HG03520 (cell line): ENCODE measurements at regions not wholly inside any gene's neighbourhood (a gene's known extent, or its start where the extent isn't known, plus 50 kb on each side); places are given as distances from the start of the nearest gene placed in this dataset.
"Not testable (repeated sequence)": the region's sequence is repeated elsewhere in the genome, so short reads cannot be mapped to it uniquely, and the experiment has no call there.

Experiments
- ATAC-seq: cut with Tn5 transposase; IDR thresholded peaks from one replicate; pipeline ENCODE4 v1.9.1; 2021; ENCODE audit warnings: mild to moderate bottlenecking, moderate library complexity; ENCODE audit not compliant: unreplicated experiment

DNA sequence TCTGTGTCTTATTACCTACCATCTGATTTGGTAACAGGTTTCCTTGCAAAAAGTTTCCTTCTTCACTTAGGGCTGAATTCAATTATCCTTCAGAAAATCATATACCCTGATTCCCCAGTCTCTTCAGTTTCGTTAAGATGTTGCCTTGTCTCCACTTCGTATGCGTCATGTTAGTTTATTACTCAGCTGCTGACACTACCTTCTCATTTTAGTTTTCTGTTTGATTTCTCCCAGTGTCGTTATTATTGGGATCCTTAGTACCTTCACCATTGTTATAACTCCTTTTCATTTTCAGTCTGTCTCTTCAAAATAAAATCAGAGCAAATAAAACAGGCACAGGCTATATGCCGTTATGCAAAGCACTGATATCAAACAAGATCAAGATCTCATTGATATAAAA lies 87.5 kb upstream of the RBPJ start:
- no peak for ATAC-seq

DNA sequence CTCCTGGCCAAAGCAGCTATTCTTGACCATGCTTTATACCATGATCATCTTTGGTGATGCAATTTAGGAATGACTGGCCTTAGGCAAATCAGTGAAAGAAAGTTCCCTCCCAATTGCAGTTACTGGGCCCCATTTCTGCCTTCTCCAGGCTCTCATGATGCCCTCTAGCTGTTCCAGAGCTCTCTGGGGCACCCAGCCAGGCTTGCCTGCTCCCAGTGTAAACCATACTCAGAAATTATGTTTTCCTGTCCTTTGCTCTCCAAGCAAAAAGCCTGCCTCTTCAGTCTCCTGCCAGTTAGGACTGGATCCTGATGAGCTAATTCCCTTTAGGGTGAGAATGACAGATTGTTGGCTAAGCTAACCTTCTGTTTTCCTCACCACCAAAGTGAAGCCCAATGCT lies 85.3 kb upstream of the RBPJ start:
- ATAC-seq = no peak

DNA sequence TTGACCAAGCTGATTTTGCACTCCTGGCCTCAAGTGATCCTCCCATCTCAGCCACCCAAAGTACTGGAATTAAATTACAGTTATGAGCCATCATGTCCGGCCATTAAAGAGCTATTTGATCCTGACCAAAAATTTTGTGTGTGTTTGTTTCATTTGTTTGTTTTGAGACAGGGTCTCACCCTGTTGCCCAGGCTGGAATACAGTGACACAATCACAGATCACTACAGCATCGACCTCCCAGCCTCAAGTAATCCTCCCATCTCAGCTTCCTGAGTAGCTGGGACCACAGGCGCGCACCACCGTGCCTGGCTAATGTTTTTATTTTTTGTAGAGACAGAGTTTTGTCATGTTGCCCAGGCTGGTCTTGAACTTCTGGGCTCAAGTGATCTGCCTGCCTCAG lies 82.9 kb upstream of the RBPJ start:
- ATAC-seq = no peak

DNA sequence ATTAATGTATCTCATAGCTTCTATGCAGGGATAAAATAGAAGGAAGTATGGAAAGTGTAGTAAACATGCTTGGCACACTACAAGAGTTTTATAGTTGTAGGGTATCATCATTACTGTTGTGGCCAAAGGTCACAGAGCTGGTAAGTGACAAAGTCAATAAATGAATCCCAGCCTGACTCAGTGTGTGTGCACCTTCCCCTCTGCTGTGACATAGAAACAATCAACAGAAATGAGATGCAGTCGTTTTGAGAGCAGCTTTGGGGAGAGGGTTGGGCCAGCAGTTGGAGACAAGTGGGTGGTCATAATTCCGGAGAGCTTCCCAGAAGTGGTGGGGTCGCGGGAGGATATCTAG lies 82.4 kb upstream of the RBPJ start:
- no peak for ATAC-seq

DNA sequence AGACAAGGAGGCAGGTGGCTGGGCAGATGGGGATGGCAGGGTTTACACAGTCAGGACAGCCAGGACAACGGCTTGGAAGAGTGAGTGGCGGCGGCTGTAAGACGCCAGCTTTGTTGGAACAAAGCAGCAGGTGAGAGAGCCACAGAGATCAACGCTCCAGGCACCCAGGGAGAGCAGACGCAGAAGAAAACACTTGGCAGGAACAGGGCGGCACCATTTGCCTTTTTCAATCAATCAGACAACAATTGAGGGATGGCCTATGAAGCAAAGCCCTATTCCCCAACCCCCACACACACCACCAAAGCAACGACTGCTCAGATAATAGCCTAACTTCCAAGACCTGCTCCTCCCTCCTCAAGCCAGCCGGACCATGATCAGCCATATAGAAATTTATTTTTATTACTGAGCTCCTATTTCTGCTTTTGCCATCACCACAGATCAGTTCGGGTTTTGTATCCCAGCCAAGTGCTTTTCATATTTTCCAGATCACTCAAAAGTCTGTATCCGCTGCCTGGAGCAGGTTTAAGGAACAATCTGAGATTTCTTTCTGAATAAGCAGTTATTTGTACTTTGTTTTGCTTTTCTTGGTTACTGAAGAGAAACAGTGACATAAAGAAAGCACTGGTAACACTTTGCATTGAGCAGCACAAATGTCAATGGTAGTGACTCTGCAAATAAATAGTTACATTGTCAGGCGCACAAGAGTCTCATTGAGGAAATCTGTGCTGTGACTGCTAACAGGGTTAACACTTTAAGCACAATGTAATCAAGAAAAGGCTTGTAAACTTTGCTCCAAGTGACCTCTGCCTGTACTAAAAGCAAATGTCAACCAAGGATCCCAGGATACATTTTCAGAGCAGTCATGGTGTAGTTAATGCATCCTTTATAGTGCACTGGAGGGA lies 81.8 kb upstream of the RBPJ start:
- no peak for ATAC-seq

DNA sequence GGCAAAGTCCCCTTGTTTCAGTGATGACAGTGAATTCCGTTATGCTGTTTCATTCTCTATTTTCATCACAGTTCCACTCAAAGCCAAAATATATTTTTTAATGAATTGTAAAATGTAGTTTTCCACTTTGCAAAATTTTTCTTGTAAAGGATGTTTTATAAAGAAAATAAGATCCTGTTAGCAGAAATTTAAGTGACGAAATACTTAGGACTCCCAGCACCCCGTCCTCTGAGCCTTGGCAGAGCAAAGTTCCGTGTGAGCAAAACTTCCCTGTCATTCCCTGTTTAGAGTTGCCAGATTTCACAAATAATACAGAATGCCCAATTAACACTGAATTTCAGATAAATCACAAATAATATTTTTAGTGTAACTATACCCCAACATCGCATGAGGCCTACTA lies 81.0 kb upstream of the RBPJ start:
- no peak for ATAC-seq

DNA sequence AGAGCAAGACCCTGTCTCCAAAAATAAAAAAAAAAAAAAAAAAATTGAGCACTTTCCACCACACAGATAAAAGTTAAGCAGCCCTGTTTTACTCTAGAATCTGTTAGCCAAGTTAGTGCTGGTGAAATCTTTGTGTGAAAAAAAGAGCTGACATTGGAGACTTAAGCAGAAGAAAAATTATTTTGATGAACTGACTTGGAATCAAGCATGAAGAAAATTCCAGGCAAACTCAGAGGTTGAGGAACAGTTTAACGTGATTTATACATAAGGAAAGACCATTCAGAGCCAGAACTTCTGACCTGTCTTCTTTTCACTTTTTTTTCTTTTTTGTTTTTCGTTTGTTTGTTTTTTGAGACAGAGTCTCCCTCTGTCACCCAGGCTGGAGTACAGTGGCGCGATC lies 79.6 kb upstream of the RBPJ start:
- ATAC-seq = no peak

DNA sequence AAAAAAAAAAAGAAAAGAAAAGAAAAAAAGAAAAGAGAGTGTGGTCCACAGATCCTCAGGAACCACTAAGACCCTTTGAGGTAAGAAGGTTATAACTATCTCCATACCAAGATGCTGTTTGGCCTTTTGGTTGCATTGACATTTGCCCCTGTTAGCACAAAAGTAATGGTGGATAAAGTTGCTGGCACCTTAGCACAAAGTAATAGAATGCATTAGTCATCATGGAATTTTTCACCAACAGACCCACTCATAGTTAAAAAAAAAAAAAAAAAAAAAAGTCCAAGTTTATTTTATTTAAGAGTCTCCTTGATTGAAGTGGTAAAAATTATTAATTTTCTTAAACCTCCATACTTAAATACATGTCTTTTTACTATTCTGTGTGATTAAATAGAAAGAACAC lies 78.4 kb upstream of the RBPJ start:
- ATAC-seq = no peak

DNA sequence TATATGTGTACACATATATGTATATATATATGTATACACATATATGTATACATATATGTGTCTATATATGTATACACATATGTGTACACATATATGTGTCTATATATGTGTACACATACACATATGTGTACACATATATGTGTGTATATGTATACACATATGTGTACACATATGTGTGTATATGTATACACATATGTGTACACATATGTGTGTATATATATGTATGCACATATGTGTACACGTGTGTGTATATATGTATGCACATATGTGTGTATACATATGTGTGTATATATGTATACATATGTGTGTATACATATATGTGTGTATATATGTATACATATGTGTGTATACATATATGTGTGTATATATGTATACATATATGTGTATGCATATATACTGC lies 76.7 kb upstream of the RBPJ start:
- not testable (repeated sequence) for ATAC-seq

DNA sequence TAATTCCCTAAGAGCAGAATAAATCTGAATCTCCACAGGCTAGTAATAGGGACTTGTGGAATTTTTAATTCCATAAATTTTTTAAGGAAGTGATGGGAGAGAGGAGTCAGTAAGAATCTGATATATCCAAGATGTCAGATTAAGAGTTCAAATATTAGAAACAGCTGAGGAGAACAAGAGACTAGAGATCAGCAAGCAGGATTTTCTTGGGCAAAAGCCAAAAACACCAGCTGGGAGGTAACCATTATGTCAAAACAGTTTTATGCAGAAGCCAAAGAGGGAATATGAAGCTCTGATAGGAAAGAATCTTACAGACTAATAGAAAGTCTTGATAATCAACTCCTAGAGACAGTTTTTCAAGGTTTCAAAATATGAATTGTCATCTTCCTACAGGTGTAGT lies 72.2 kb upstream of the RBPJ start:
- ATAC-seq = no peak

DNA sequence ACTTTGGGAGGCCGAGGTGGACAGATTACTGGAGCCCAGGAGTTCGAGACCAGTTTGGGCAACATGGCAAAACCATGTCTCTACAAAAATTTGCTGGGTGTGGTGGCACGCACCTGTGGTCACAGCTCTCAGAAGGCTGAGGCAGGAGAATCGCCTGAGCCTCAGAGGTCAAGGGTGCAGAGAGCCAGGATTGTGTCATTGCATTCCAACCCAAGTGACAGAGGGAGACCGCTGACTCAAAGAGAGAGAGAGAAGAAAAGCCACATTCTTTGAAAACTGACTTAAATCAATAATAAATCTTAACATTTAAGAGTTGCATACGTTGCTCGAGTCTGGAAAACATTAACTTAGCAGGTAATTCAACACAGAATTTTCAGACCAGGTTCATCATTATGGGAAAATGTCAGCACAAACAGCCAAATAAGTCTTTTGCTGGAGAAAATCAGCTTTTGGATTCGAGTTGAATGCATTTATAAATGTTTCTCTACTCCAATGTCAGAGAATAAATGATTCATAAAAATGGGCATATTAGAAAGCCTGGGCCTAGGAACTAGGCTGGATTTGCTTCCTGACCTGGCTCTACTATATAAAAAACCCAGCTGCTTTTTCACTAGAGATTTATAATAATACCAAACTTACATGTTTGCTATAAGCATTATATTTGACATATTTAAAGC lies 68.3 kb upstream of the RBPJ start:
- peak; percentile 73 for ATAC-seq

DNA sequence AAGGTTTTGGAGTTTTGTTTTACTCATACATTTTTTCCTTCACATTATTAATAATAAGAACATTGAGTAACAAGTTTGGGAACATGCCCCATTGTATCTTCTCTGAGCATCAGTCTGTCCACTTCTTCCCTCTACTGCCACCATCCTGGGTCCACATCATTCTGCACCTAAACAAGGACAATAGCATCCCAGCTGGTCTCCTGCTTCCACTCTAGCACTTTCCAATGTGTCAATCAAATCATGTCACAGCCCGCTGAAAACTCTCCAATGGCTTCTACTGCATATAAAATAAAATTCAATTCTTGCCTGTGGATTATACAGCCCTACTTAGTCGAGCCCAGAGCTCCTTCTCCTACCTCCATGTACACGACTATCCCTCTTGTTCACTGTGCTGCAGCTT lies 66.8 kb upstream of the RBPJ start:
- ATAC-seq = no peak

DNA sequence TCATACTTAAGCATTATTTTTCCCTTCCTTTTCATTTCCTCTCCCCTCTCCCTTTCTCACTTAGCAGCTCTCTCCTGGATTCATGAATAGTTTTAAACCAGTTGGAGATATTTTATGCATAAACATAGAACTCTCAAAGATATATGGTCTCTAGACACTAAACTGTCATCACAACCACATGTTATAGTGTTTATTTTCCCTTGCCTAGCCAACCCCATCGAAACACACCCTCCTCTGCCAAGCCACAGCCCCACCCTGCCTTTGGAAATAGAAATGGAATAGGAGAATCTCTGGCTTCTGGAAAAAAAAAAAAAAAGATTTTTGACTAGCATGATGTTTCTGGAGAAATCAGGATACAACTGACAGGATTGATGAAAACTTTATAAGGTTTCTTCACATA lies 64.8 kb upstream of the RBPJ start:
- ATAC-seq = no peak

DNA sequence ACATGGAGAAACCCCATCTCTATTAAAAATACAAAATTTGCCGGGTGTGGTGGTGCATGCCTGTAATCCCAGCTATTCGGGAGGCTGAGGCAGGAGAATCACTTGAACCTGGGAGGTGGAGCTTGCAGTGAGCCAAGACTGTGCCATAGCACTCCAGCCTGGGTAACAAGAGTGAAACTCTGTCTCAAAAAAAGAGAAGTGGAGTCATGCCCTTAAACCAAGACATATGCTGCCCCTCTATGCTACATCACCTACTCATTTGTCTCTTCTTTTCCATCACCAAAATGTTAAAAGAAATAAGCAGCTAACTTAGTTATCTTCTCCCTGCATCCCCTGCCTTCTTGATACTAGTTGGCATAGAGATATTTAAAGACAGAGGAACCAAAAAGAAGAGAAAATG lies 63.4 kb upstream of the RBPJ start:
- ATAC-seq = not testable (repeated sequence)

DNA sequence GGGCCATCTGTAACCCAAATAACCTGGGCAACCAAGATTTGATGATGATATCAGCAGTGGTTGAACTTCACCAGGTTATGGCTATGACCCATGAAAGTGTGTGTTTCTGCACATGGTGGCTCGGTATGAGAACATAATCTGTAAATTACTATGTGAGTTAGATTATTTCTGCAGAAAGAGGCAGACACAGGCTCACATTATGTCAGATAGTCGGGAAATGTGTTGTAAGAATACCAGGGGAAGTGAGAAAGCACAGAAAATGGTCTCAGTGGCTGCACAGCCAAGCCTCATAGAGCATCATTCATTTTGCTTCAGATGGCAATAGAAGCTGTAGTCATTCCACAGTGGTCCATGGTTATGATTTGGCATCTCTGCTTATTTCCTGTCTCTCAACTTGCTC lies 63.0 kb upstream of the RBPJ start:
- peak; percentile 85 for ATAC-seq

DNA sequence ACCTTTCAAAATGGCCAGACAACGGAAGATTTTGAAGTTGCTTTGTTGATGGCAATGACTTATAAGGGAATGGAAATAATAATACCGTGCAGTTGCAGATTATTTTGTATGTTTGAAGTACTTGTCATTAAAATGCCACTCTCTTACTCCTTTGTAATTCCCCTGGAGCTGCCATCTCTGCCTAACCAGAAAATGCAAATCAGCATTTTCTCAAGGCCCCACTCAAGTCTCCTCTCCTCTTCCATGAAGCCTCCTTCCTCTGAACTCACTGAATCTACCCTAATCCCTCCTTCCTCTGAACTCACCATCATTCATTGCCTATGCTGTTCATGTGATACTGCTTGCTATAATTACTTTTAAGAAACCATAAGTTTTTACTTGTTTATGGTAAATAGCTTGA lies 60.2 kb upstream of the RBPJ start:
- ATAC-seq = no peak

DNA sequence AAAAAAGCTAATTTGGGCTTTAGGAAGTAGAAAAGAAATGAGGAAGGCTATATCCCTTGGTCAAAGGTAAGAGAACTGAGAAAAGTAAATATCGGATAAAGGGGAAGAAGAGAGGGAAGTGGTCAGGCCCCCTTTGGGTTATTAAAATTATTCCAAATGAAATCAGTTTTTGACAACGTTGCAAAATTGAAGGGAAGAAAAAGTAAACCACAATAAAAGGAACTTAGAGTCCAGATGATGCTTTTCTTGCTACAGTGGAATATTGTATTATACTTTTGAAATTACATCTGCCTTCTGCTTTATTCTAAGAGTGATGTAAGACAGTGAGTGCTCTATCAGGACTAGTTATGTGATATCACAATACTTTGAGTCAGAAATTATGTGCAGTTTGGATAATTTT lies 59.4 kb upstream of the RBPJ start:
- no peak for ATAC-seq

DNA sequence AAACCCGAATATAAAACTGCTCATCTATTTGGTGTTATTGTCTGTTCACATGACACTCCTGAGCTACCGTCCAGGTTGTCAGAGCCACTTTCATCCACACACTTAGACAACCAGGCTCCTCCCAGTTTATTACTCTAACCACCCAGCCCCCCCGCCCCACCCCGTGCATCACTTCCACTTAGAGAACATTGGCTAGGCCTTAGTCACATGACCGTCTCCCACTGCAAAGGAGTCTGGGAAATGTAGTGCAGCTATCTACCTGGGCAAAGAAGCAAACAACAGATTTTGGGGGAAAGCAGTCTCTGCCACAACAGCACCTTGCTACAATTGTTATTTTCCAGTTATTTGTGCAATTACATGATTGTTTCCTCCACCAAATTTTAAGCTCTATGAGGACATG lies 57.6 kb upstream of the RBPJ start:
- ATAC-seq = no peak

DNA sequence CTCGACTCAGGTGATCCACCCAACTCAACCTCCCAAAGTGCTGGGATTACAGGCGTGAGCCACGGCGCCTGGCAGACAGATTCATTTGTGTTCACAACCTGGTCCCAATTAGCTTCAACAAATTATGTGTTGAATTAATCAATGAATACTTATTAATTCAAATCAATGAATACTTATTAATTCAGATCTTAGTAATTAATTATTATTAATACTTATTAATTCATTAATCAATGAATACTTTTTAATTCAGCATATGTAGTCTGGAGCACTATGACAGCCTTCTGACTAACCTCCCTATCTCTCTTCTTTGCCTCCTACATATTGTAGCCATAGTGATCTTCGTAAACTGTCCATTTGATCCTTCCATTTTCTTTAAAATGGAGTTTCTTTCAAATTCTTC lies 56.7 kb upstream of the RBPJ start:
- ATAC-seq = no peak

DNA sequence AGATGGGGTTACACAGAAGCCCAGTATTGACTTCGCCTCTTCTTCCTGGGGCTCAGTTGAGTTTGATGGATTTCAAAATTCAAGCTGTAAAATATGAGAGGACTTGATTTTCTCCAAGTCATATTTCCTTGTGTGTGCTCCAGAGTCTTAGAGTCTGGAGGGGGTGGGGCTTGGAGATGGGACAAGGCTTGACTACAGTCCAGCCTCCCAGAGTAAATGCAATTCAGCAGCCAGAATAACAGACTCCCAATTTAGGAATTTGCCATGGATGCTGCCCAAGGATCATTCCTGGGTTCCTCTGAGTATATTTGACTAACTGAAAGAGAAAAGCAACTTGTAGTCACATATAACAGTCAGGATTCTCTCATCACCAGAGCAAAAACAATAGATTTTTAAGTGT lies 53.7 kb upstream of the RBPJ start:
- no peak for ATAC-seq

DNA sequence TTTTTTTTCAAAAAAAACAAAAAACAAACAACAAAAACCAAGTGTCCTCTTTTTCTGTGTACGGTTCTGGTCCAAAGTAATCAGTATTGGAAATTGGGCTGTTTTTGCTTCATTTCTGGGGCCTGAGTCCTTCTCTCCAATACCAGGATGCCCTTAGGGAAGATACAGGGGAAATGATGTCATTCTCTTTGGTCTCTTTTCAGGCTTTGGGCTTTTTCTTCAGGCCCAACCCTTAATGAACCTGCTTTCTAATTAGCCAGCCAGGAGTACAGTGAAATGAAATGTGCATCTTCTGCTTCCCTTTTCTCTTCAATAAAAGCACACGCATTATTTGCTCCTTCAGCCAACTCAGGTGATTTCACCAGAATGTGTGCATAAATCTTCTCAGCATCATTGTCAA lies 52.6 kb upstream of the RBPJ start:
- ATAC-seq = no peak

DNA sequence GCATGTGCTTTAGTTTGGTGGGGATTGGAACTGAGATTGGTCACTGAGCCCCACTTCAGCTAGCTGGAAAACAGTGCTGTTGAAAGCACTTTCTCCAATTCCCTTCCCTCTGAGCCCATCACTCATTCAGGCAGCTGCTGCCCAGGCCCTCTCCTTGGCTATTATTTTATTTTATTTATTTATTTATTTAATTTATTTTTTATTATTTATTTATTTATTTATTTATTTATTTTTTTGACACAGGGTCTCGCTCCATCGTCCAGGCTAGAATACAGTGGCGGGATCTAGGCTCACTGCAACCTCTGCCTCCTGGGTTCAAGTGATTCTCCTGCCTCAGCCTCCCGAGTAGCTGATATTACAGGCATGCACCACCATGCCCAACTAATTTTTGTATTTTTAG lies 51.8 kb upstream of the RBPJ start:
- ATAC-seq = no peak
